Uterus (tissue), 3 donors: ENCODE measurements at regions not wholly inside any gene's neighbourhood (a gene's known extent, or its start where the extent isn't known, plus 50 kb on each side); places are given as distances from the start of the nearest gene placed in this dataset.

Experiments
- DNase-seq, 2 donors: peaks; one replicate each; pipeline ENCODE4 v3.0.0-alpha.2; 2019 to 2020
- H3K27ac ChIP-seq, 2 donors: fragments of 200-600 bp; sonication (generic); 1 replicate in 1 of 2; 2 replicates in 1 of 2; pipeline ENCODE4 v1.5.1; 2016 to 2018
- H3K27me3 ChIP-seq, 2 donors: fragments of 200-600 bp; sonication (generic); one replicate each; pipeline ENCODE4 v1.5.1; 2018 to 2019; ENCODE audit warnings: control low read depth in 1 of 2
- H3K36me3 ChIP-seq, 2 donors: fragments of 200-600 bp; sonication (generic); one replicate each; pipeline ENCODE4 v1.5.1; 2019; ENCODE audit warnings: control low read depth in 1 of 2
- H3K4me1 ChIP-seq, 2 donors: fragments of 200-600 bp; sonication (generic); one replicate each; pipeline ENCODE4 v1.5.1; 2018 to 2019; ENCODE audit warnings: control low read depth in 1 of 2
- H3K4me3 ChIP-seq, 2 donors: fragments of 200-600 bp; sonication (generic); 1 replicate in 1 of 2; 2 replicates in 1 of 2; pipeline ENCODE4 v1.5.1; 2018 to 2019; ENCODE audit warnings: mild to moderate bottlenecking in 1 of 2
- H3K9me3 ChIP-seq, 2 donors: fragments of 200-600 bp; sonication (generic); one replicate each; pipeline ENCODE4 v1.5.1; 2019; ENCODE audit warnings: control low read depth in 1 of 2
- CTCF ChIP-seq, 4 experiments: fragments of 200-600 bp in 2 of 4; fragments of 450-650 bp in 2 of 4; sonication (generic) in 2 of 4; IDR thresholded peaks; one replicate each; pipeline ENCODE4 v1.5.1; 2016 to 2019; ENCODE audit warnings: antibody characterized with exemption in 4 of 4, mild to moderate bottlenecking in 2 of 4, moderate library complexity in 1 of 4
- POLR2A ChIP-seq, 2 donors: fragments of 450-650 bp; IDR thresholded peaks; one replicate each; pipeline ENCODE4 v1.6.1; 2016; ENCODE audit warnings: antibody characterized with exemption in 2 of 2, mild to moderate bottlenecking in 1 of 2, moderate library complexity in 1 of 2
- intact Hi-C: fragments of 100-400 bp; cut with DNase I; formaldehyde crosslinking; loops from one replicate; pipeline ENCODE4 v1.15.1; 2023; ENCODE audit warnings: low total_unique reads
- donor health status: DM: yes; HTN: yes; CAD: no.

- no peak for TF ChIP-seq POLR2A (IDR thresholded peaks at IDR 0.05)
- TF ChIP-seq CTCF (IDR thresholded peaks at IDR 0.05), result no peak
- intact Hi-C loops, result no loop called here
- DNase-seq, result no peak
- no peak overlapping the region for H3K27ac ChIP-seq
- no peaks in the 10 kb centered on the region for H3K27me3 ChIP-seq
- no peaks in the 10 kb centered on the region for H3K4me1 ChIP-seq
- no peaks in the 10 kb centered on the region for H3K36me3 ChIP-seq
- no peaks in the 10 kb centered on the region for H3K9me3 ChIP-seq
- H3K4me3 ChIP-seq, result no peak overlapping the region
These were observed 117.8 kb upstream of the NXT1 start for GRCh38 chr20:23232679-23233308.

- no peak for TF ChIP-seq POLR2A (IDR thresholded peaks at IDR 0.05)
- no peak for TF ChIP-seq CTCF (IDR thresholded peaks at IDR 0.05)
- intact Hi-C loops, result no loop called here
These were observed 118.4 kb upstream of the NXT1 start for GRCh38 chr20:23232219-23232581.

GRCh38 chr20:23231561-23232218, 118.9 kb upstream of the NXT1 start:
- no peaks in the 10 kb centered on the region for H3K36me3 ChIP-seq
- H3K27ac ChIP-seq, result no peak overlapping the region
- intact Hi-C loops, result no loop called here
- no peaks in the 10 kb centered on the region for H3K4me1 ChIP-seq
- TF ChIP-seq POLR2A (IDR thresholded peaks at IDR 0.05) (no peak), CTCF (IDR thresholded peaks at IDR 0.05) (no peak)
- no peak overlapping the region for H3K4me3 ChIP-seq
- H3K9me3 ChIP-seq, result no peaks in the 10 kb centered on the region
- DNase-seq, result no peak
- H3K27me3 ChIP-seq, result no peaks in the 10 kb centered on the region

More at GRCh38 chr20:23232219-23232581, 118.4 kb upstream of the NXT1 start:
- Histone ChIP-seq H3K27me3 (no peaks in the 10 kb centered on the region), H3K9me3 (no peaks in the 10 kb centered on the region), H3K27ac (no peak overlapping the region), H3K4me3 (no peak overlapping the region), H3K4me1 (no peaks in the 10 kb centered on the region), H3K36me3 (no peaks in the 10 kb centered on the region)
- no peak for DNase-seq

DNA sequence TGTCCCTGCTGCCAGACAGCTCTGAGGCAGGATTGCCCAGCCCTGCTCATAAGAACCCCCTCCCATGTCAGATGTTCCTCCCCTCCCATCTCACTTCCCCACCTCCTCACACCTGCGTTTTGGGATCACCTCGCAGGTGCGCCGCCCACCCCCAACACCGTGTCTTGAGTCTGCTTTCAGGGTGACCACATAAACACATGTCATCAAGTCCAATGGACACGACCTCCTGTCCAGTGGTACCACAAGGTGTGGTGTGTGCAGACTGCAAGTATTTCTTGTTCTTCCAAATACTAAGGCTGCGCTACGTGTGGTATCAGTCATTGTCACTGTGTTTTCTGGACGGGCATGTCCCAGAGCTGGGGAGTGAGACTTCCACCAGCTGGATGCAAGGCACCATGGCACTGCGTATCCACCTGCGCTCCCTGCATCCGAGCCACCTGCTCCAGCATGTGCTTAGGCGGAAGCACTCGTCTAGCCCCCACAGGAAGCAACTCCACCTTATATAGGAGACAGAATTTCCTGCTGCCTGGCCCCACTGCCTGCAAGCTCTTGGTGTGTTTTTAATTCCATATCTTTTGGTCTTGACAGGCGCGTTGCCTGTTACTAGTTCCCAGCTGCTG, 119.7 kb upstream of the NXT1 start:
- TF ChIP-seq POLR2A (IDR thresholded peaks at IDR 0.05), result no peak
- no peak for TF ChIP-seq CTCF (IDR thresholded peaks at IDR 0.05)
- DNase-seq, result no peak
- H3K27me3 ChIP-seq, result no peaks in the 10 kb centered on the region
- no peaks in the 10 kb centered on the region for H3K4me1 ChIP-seq
- no peak overlapping the region for H3K27ac ChIP-seq
- H3K9me3 ChIP-seq, result no peaks in the 10 kb centered on the region
- intact Hi-C loops, result no loop called here
- H3K4me3 ChIP-seq, result no peak overlapping the region
- H3K36me3 ChIP-seq, result no peaks in the 10 kb centered on the region

- no peak for DNase-seq
- TF ChIP-seq POLR2A (IDR thresholded peaks at IDR 0.05) (no peak), CTCF (IDR thresholded peaks at IDR 0.05) (no peak)
- intact Hi-C loops, result no loop called here
- Histone ChIP-seq H3K4me1 (no peaks in the 10 kb centered on the region), H3K4me3 (no peak overlapping the region), H3K9me3 (no peaks in the 10 kb centered on the region), H3K27me3 (no peaks in the 10 kb centered on the region), H3K36me3 (no peaks in the 10 kb centered on the region), H3K27ac (no peak overlapping the region)
These were observed 120.6 kb upstream of the NXT1 start for GRCh38 chr20:23229989-23230388.
